Mesendoderm (in vitro differentiated cells): ENCODE measurements at regions not wholly inside any gene's neighbourhood (a gene's known extent, or its start where the extent isn't known, plus 50 kb on each side); places are given as distances from the start of the nearest gene placed in this dataset. TPM values are rescaled to one million over a fixed set of nuclear protein-coding genes. Genes with fewer than 3 reads are reported as not detected.

Source experiments
- DNase-seq: peaks from one replicate; pipeline ENCODE4 v3.0.0; 2013
- H2AK5ac ChIP-seq: 2 replicates; pipeline ENCODE4 v1.6.1; 2013; ENCODE audit warnings: low read length, inconsistent platforms
- H2BK120ac ChIP-seq: 2 replicates; pipeline ENCODE4 v1.6.1; 2013; ENCODE audit warnings: low read depth, mild to moderate bottlenecking, low read length, moderate library complexity, mixed read lengths
- H2BK15ac ChIP-seq: replicated peaks from 2 replicates; pipeline ENCODE4 v1.6.1; 2013; ENCODE audit warnings: low read depth, mild to moderate bottlenecking, moderate library complexity
- H2BK5ac ChIP-seq: 2 replicates; pipeline ENCODE4 v1.6.1; 2013; ENCODE audit warnings: low read length, inconsistent platforms
- H3K18ac ChIP-seq: 2 replicates; pipeline ENCODE4 v1.6.1; 2013; ENCODE audit warnings: mild to moderate bottlenecking, low read length, mixed read lengths
- H3K23ac ChIP-seq: one replicate; pipeline ENCODE4 v1.6.1; 2013; ENCODE audit warnings: low read length
- H3K27ac ChIP-seq: 2 replicates; pipeline ENCODE4 v1.5.1; 2013; ENCODE audit warnings: low read depth, mild to moderate bottlenecking, inconsistent platforms, low read length, moderate library complexity
- H3K27me3 ChIP-seq: 2 replicates; pipeline ENCODE4 v1.6.1; 2013; ENCODE audit warnings: low read length, control low read depth, mild to moderate bottlenecking, inconsistent platforms; ENCODE audit not compliant: insufficient read depth, poor library complexity
- H3K36me3 ChIP-seq: 2 replicates; pipeline ENCODE4 v1.6.1; 2013; ENCODE audit warnings: low read length, inconsistent platforms; ENCODE audit not compliant: control insufficient read depth, insufficient read depth
- H3K4ac ChIP-seq: one replicate; pipeline ENCODE4 v1.6.1; 2013; ENCODE audit warnings: low read depth, mild to moderate bottlenecking, low read length, moderate library complexity
- H3K4me1 ChIP-seq: 2 replicates; pipeline ENCODE4 v1.6.1; 2013; ENCODE audit warnings: low read depth, low read length, inconsistent platforms; ENCODE audit not compliant: control insufficient read depth
- H3K4me2 ChIP-seq: 2 replicates; pipeline ENCODE4 v1.6.1; 2013; ENCODE audit warnings: low read length
- H3K4me3 ChIP-seq: 2 replicates; pipeline ENCODE4 v1.5.1; 2013; ENCODE audit warnings: mild to moderate bottlenecking, low read length
- H3K56ac ChIP-seq: one replicate; pipeline ENCODE4 v1.6.1; 2013; ENCODE audit warnings: low read length
- H3K79me1 ChIP-seq: 2 replicates; pipeline ENCODE4 v1.6.1; 2013; ENCODE audit warnings: low read length, inconsistent platforms
- H3K79me2 ChIP-seq: 2 replicates; pipeline ENCODE4 v1.6.1; 2013; ENCODE audit warnings: mild to moderate bottlenecking, low read length; ENCODE audit not compliant: control insufficient read depth, insufficient read depth
- H3K9ac ChIP-seq: 2 replicates; pipeline ENCODE4 v1.6.1; 2013; ENCODE audit warnings: low read length, inconsistent platforms
- H4K5ac ChIP-seq: one replicate; pipeline ENCODE4 v1.6.1; 2013; ENCODE audit warnings: low read length
- H4K8ac ChIP-seq: one replicate; pipeline ENCODE4 v1.6.1; 2013; ENCODE audit warnings: low read depth, mild to moderate bottlenecking, control low read depth, low read length, moderate library complexity
- WGBS: extraction: QIAGEN DNeasy Blood & Tissue Kit; methylation state at CpG from one replicate; pipeline ENCODE4 v1.1.7; 2013; ENCODE audit warnings: low lambda C conversion rate, missing lambda C conversion rate; ENCODE audit not compliant: insufficient coverage; ENCODE audit errors: extremely low coverage; 5-methylcytosine and 5-hydroxymethylcytosine counted together
- small RNA-seq: library from polyadenylated mRNA; stranded (forward); fragments of <200 nt; extraction: miRNeasy Mini kit (QIAGEN cat#:217004); gene quantifications from one replicate; pipeline ENCODE3, GENCODE V24; 2013; ENCODE audit not compliant: insufficient read depth

DNA sequence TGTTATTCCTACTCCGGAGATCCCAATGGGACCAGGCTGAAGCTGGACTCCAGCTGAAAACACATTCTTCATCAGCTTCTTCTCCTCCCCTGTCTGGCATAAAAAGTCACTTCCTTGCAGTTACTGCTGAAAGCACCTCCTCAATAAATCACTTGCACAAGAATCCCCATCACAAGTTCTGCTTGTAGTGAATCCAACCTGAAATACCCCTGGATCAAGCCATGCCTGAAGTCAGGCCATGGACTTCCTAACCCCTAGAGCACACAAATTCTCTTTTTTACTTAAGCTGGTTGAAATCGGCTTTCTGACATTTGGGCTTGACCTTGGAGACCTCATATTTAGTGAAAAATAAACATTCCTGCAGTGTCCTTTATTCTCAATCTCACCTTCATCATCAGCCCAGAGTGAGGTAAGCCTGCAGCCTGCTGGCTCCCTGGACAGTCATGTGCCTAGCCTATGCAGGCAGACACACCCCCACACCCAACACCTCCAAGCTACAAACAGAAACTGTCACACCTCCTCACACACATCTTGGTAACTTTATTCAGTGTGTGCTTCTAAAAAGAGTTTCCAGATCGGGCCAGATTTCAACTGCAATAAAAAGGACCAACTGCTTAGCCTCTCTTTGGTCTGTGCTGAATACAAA lies 51.5 kb upstream of the PTPRT start:
- no peaks in the 10 kb centered on the region for H3K79me2 ChIP-seq
- no peak overlapping the region for H3K56ac ChIP-seq
- no peak overlapping the region for H3K9ac ChIP-seq
- no peak overlapping the region for H3K4me2 ChIP-seq
- no peak for DNase-seq
- H3K27me3 ChIP-seq: no peaks in the 10 kb centered on the region
- H3K23ac ChIP-seq: no peak overlapping the region
- H3K79me1 ChIP-seq: no peaks in the 10 kb centered on the region
- H2BK120ac ChIP-seq: no peak overlapping the region
- H3K4me1 ChIP-seq: no peaks in the 10 kb centered on the region
- H4K5ac ChIP-seq: no peak overlapping the region
- H4K8ac ChIP-seq: no peak overlapping the region
- WGBS: no CpG with 5 or more reads among the region's 3 CpGs
- H2AK5ac ChIP-seq: no peak overlapping the region
- H3K27ac ChIP-seq: no peak overlapping the region
- H2BK15ac ChIP-seq: no peak overlapping the region
- no peak overlapping the region for H3K4me3 ChIP-seq
- H2BK5ac ChIP-seq: no peak overlapping the region
- H3K36me3 ChIP-seq: no peaks in the 10 kb centered on the region
- no peak overlapping the region for H3K4ac ChIP-seq
- H3K18ac ChIP-seq: no peak overlapping the region

Small RNA genes lying in the stretch of these regions (small RNA-seq; reads per million reads assigned to genes)
- gene RF00426: not detected
